ENCODE measurements at regions not wholly inside any gene's neighbourhood (a gene's known extent, or its start where the extent isn't known, plus 50 kb on each side); places are given as distances from the start of the nearest gene placed in this dataset.
"Not testable (repeated sequence)": the region's sequence is repeated elsewhere in the genome, so short reads cannot be mapped to it uniquely, and the experiment has no call there.

DNA sequence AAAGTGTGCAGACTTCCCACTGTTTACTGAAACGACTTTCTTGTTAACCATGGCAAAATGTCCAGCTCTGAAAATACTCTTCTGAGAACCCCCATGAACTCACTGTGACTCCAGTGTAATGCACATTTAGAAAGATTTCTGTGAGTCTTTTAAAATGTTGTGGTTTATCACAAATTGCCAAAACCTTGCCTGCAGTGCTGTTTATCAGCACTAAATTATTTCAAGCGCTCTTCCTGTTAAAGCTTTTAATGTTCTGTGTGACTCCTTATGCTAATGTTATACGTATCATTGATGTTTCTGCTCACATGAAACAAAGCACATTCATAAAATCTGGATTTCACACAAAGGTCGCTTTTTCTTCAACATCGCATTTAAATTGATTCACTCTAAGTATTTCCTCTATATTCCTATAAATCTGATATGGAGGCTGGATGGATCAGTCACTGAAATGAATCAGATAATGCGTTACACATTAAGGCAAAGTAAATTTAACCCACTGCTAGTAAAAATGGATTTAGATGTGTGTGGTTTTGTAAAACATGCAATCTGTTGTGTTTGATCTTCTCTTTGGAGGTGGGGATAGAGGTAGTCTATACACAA is 521.2 kb downstream of the NYAP2 start:
- no peak for ATAC-seq

- no peak for ATAC-seq
Observed at GRCh38 chr2:225916692-225917091, 517.2 kb downstream of the NYAP2 start.

GRCh38 chr2:225911019-225911418 is 511.5 kb downstream of the NYAP2 start:
- no peak for ATAC-seq

DNA sequence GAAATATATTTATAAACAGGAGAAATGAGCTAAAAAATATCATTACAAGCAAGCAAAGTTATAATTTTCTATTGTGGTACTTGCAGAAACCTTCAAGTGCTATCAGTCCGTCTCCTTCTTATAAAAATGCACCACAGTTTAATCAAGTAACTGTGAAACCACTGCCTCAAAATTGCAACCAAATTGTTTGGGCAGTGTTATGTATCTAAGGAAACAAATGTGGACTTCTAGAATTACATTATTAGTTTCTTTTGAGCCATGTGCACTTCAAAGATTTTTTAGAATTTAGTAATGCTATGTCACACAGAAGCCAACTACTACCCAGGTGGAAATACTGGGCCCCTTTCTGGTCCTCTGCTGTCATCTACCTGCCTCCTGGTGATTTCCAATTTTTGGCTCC is 495.6 kb downstream of the NYAP2 start:
- no peak for ATAC-seq

GRCh38 chr2:225894236-225894980 is 494.9 kb downstream of the NYAP2 start:
- ATAC-seq = no peak

DNA sequence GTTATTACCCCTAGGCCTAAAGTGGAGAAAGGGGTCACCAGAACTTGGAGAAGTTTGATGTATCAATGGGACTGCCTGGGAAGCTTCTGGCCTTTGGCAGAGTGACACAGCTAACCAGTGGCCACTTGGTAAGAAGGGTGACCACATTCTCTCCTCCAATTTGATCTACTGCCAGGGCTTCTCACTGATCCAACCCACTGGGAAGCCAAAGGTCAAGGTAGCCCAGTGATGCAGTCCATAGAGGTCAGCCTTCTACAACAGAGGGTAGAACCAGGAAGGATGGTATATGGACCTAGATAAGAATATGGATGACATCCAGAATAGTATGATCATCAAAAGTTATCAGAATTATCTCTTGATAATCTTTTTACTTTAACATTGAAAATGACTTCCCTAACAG is 493.6 kb downstream of the NYAP2 start:
- ATAC-seq = no peak

DNA sequence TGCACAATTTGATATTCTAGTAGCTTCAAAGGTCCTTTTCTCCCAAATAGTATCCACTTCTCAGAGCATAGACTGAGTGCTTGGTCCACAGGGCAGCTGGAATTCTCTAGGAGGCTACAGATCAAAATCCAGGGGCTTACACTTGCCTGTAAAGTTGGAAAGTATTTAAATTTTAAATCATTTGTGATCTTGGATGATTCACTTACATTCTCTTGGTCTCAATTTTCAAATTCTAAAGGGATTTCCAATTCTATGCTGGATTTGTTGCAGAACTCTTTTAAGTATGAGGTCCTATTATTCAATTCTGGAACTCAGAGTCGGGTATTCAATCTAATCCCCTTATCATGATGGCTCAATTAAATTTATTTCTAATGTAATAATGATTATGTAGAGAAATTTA is 492.3 kb downstream of the NYAP2 start:
- no peak for ATAC-seq

- ATAC-seq = no peak
Observed at GRCh38 chr2:225891013-225891412, 491.5 kb downstream of the NYAP2 start.

DNA sequence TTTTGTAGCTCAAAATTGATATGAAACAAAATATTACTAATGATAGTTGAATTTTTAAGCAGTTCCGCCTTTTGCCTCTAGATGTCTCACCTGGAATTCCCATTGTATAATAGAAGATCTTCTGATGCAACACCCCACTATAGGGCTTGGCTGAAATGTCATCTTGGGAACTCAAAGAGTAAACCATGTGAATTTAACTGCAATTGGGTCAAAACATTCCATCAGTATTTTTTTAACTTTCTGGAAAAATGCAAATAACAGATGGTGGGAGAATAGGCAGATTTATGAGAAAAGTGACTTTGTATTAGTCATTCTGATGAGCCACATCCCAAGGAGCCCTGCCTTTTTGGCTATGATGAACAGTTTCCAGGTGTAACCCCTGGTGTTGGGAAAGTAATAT is 489.9 kb downstream of the NYAP2 start:
- peak; percentile 69 for ATAC-seq

GRCh38 chr2:225867071-225867470 is 467.6 kb downstream of the NYAP2 start:
- ATAC-seq = no peak

- ATAC-seq = no peak
Observed at GRCh38 chr2:225865468-225865867, 466.0 kb downstream of the NYAP2 start.

DNA sequence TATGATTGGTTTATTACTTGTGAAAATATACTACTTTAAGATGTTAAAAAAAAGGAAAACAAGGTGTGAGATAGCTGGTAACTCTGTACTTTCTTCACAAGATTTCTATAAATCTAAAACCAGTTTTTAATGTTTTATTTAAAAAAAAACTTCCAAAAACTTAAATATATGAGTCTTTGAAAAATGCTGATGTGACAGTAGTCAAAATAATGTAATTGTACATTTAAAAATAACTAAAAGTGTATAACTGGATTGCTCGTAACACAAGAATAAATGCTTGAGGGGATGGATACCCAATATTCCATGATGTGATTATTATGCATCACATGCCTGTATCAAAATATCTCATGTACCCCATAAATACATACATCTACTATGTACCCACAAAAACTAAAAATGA is 464.9 kb downstream of the NYAP2 start:
- ATAC-seq = no peak

DNA sequence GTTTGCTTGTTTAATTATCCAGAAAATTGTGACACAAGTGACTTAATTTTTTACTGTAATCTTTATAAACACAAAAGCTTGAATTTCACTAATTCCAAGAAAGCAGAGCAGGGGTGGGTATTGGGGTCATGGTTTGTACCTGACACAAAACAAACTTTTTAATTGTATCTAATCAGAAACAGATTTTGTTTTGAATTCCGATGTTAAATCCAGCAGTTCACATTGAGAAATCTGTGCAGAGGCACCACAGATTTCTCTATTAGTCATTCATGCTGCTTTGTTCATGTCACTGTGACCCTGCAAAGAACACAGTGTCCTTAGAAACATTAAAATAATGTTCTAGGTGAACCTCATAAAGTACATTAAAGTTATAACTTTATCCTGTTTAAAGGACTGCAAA is 443.4 kb downstream of the NYAP2 start:
- no peak for ATAC-seq

- ATAC-seq = no peak
Observed at GRCh38 chr2:225841314-225841713, 441.8 kb downstream of the NYAP2 start.

DNA sequence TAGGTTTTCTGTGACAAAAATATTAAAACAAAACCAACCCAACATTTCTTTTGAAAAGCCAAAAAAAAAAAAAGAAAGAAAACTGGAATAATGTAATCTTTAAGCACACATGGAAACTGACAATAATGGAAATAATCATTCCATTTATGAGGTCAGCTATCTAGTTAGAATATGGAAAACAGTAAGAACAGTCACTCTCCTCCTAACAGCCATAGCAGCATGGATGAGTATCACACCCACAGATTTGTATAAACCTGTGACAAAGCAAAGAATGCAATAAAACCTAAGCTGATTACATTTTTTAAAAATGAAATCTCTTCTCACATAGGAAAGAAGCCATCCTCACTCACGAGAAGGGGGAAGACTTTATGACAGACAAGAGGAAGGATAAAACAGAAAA is 437.8 kb downstream of the NYAP2 start:
- no peak for ATAC-seq

- ATAC-seq = no peak
Observed at GRCh38 chr2:225824748-225825449, 425.4 kb downstream of the NYAP2 start.

DNA sequence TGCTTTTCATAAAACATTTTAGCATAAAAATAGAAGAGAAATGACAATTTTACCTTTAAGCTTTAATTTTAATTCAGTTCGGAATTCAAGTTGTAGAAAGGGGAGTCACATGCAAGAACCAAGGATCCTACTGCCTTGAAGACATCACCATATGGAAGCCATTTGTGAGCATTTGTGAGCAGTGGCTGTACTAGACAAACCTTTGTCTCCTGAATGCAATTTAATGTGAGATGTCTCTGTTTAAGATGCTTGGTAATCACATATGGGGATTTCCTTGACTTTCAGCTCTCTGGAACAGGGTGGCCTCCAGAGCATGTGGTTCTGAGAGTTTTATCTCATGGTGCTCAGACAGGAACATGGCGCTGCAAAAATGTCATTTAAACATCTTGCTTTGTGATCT is 421.8 kb downstream of the NYAP2 start:
- no peak for ATAC-seq

DNA sequence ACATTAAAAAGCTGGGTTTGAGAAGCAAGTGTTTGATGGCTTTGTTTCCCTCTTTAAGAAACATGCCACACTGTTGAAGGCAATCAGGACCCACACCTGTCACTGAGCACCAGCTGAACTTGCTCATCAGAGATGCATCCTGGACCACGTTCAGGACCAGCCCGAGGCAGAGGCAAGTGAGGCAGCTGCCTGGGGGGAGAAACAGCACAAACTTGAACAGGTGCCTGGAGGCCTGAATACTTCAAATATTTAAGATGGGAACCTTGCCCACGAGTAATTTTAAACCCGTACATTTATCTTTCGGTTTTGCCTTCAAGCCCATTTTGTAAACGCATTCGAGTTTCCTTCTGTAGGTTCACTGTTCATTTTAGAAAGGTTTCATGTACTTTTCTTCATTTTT is 421.3 kb downstream of the NYAP2 start:
- no peak for ATAC-seq

DNA sequence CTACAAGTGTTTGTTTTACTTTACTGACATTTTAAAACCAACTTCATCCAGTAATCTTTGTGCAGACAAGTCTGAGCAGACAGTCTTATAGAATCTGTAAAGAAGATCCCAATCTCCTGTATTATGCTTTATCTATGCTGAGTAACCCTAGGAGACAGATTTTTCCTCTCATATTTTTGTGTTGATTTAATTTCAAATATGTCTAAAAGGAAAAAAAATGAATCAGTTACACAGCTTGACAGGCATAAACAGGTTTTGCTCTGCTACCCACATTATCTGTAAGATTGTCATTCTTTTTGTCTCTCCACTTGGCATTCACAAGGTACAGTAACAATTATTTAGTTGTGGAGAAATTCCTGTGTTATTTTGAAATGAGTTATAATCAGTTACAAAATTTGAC is 415.0 kb downstream of the NYAP2 start:
- ATAC-seq = no peak

DNA sequence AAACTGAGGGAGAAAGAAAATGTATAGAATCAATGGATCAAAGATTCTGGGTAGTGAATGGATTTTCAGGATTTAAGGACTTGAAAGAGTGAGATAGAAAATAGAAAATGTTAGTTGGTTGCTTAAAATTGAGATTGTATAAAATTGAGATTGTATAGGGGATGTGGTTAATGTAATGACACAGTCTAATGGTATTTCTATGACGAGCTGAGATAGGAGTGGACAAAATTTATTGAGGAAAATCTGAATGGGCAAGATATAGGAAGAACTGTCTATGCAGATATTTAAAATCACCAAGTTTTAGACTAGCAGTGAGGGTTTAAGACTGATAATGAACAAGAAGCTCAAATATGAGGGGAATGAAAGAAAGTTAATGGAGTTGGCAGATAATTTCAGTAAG is 406.6 kb downstream of the NYAP2 start:
- ATAC-seq = no peak

DNA sequence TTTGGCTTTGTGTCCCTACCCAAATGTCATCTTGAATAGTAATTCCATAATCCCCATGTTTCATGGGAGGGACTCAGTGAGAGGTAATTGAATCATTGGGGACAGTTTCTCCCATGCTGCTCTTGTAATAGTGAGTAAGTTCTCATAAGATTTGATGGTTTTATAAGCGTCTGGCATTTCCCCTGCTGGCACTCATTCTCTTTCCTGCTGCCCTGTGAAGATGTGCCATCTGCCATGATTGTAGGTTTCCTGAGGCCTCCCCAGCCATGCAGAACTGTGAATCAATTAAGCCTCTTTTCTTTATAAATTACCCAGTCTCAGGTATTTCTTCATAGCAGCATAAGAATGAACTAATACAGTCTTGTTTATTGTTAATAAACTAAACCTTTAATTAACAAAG is 402.6 kb downstream of the NYAP2 start:
- not testable (repeated sequence) for ATAC-seq

GRCh38 chr2:225797394-225797793 is 397.9 kb downstream of the NYAP2 start:
- no peak for ATAC-seq

- no peak for ATAC-seq
Observed at GRCh38 chr2:225794652-225795400, 395.3 kb downstream of the NYAP2 start.

All from esophagus mucosa (tissue), 1 donor.